CD14-positive monocyte (primary cell): ENCODE measurements at regions not wholly inside any gene's neighbourhood (a gene's known extent, or its start where the extent isn't known, plus 50 kb on each side); places are given as distances from the start of the nearest gene placed in this dataset.

Experiments used
- DNase-seq, 3 donors: peaks; one replicate each; pipeline ENCODE4 v3.0.0-alpha.2; 2011 to 2022
- H2AFZ ChIP-seq: 2 replicates; pipeline ENCODE4 v1.6.0; 2012; ENCODE audit warnings: mild to moderate bottlenecking, low read depth, low read length, inconsistent platforms; ENCODE audit not compliant: insufficient read depth, poor library complexity, severe bottlenecking
- H3K27ac ChIP-seq, 2 donors: 1 replicate in 1 of 2; 2 replicates in 1 of 2; pipeline ENCODE4 v1.5.1; 2012 to 2013; ENCODE audit warnings: low read length in 2 of 2, control low read depth in 1 of 2, inconsistent platforms in 1 of 2, low read depth in 1 of 2, mild to moderate bottlenecking in 1 of 2
- H3K27me3 ChIP-seq, 2 donors: one replicate each; pipeline versions ENCODE4 v1.6.0 to v1.6.1; 2011 to 2013; ENCODE audit warnings: low read length in 2 of 2; ENCODE audit not compliant: control insufficient read depth in 2 of 2, insufficient read depth in 2 of 2
- H3K36me3 ChIP-seq, 2 donors: replicated peaks in 1 of 2; 1 replicate in 1 of 2; 2 replicates in 1 of 2; pipeline versions ENCODE4 v1.5.1 to v1.6.1; 2012 to 2013; ENCODE audit warnings: low read length in 2 of 2, control low read depth in 1 of 2, inconsistent platforms in 1 of 2, mild to moderate bottlenecking in 1 of 2; ENCODE audit not compliant: insufficient read depth in 2 of 2, control insufficient read depth in 1 of 2
- H3K4me1 ChIP-seq, 2 donors: 1 replicate in 1 of 2; 2 replicates in 1 of 2; pipeline versions ENCODE4 v1.5.1 to v1.6.1; 2012 to 2013; ENCODE audit warnings: low read length in 2 of 2, control low read depth in 1 of 2, inconsistent platforms in 1 of 2, mild to moderate bottlenecking in 1 of 2, moderate library complexity in 1 of 2; ENCODE audit not compliant: insufficient read depth in 2 of 2, control insufficient read depth in 1 of 2
- H3K4me2 ChIP-seq: replicated peaks from 2 replicates; pipeline ENCODE3; 2012; ENCODE audit warnings: low read length, moderate library complexity, mild to moderate bottlenecking; ENCODE audit not compliant: poor library complexity, severe bottlenecking; ENCODE audit errors: extremely low read depth
- H3K4me3 ChIP-seq, 3 experiments: fragments of 200-600 bp in 1 of 3; sonication (generic) in 1 of 3; replicated peaks in 1 of 3; 1 replicate in 2 of 3; 2 replicates in 1 of 3; pipeline ENCODE4 v1.5.1; 2011 to 2013; ENCODE audit warnings: low read length in 3 of 3, mild to moderate bottlenecking in 3 of 3, control low read depth in 2 of 3, low read depth in 2 of 3, inconsistent platforms in 1 of 3, moderate library complexity in 1 of 3
- H3K79me2 ChIP-seq: 2 replicates; pipeline ENCODE4 v1.6.0; 2012; ENCODE audit warnings: mild to moderate bottlenecking, control low read depth, inconsistent platforms, low read length, moderate library complexity; ENCODE audit not compliant: insufficient read depth
- H3K9ac ChIP-seq: 2 replicates; pipeline ENCODE4 v1.6.0; 2017; ENCODE audit warnings: low read length, mild to moderate bottlenecking; ENCODE audit not compliant: insufficient read depth, poor library complexity, severe bottlenecking
- H3K9me3 ChIP-seq, 2 donors: replicated peaks in 1 of 2; 1 replicate in 1 of 2; 2 replicates in 1 of 2; pipeline versions ENCODE4 v1.5.1 to v1.6.1; 2012 to 2013; ENCODE audit warnings: low read length in 2 of 2, control low read depth in 1 of 2; ENCODE audit not compliant: control insufficient read depth in 1 of 2, insufficient read depth in 1 of 2
- H4K20me1 ChIP-seq: 2 replicates; pipeline ENCODE4 v1.6.0; 2012; ENCODE audit warnings: mild to moderate bottlenecking, low read length, control low read depth, moderate library complexity; ENCODE audit not compliant: insufficient read depth
- H3K27ac Mint-ChIP-seq, 7 donors: one replicate each; pipeline ENCODE4 v1.8.0; 2020; ENCODE audit warnings: mild to moderate bottlenecking in 7 of 7, mixed read lengths in 7 of 7, moderate library complexity in 6 of 7, inconsistent platforms in 2 of 7
- H3K27me3 Mint-ChIP-seq, 3 donors: one replicate each; pipeline ENCODE4 v1.8.0; 2021 to 2022; ENCODE audit warnings: low read depth in 3 of 3, mild to moderate bottlenecking in 3 of 3, mixed read lengths in 3 of 3, moderate library complexity in 3 of 3, inconsistent platforms in 1 of 3
- H3K36me3 Mint-ChIP-seq, 2 donors: one replicate each; pipeline ENCODE4 v1.8.0; 2020; ENCODE audit warnings: mixed read lengths in 2 of 2, inconsistent platforms in 1 of 2, mild to moderate bottlenecking in 1 of 2
- H3K4me1 Mint-ChIP-seq: one replicate; pipeline ENCODE4 v1.8.0; 2020; ENCODE audit warnings: mild to moderate bottlenecking, mixed read lengths
- H3K4me3 Mint-ChIP-seq, 2 donors: one replicate each; pipeline ENCODE4 v1.8.0; 2020; ENCODE audit warnings: mild to moderate bottlenecking in 2 of 2, mixed read lengths in 2 of 2, moderate library complexity in 1 of 2
- H3K9me3 Mint-ChIP-seq, 7 donors: one replicate each; pipeline ENCODE4 v1.8.0; 2020 to 2022; ENCODE audit warnings: mixed read lengths in 7 of 7, mild to moderate bottlenecking in 6 of 7, moderate library complexity in 6 of 7, inconsistent platforms in 2 of 7
- CTCF ChIP-seq: fragments of 200-600 bp; IDR thresholded peaks from one replicate; pipeline ENCODE4 v1.8.0; 2022; ENCODE audit warnings: antibody characterized with exemption, mild to moderate bottlenecking
- WGBS: methylation state at CpG from one replicate; pipeline ENCODE4 v1.1.5; 2013; ENCODE audit warnings: missing lambda C conversion rate; ENCODE audit not compliant: insufficient coverage; 5-methylcytosine and 5-hydroxymethylcytosine counted together
- intact Hi-C, 2 donors: fragments of 100-400 bp; cut with micrococcal nuclease; formaldehyde crosslinking; loops; one replicate each; pipeline versions ENCODE4 v1.15.0 to v1.15.1; 2023

GRCh38 chr3:103644450-103644849, 1209.6 kb downstream of the ZPLD1 start:
- Mint-ChIP-seq H3K9me3 (peaks cover 0 to 3% (median 0%) of the 10 kb centered on the region in 7 donors), H3K4me3 (no peak overlapping the region), H3K27ac (no peak overlapping the region), H3K4me1 (no peaks in the 10 kb centered on the region), H3K36me3 (no peaks in the 10 kb centered on the region), H3K27me3 (no peaks in the 10 kb centered on the region)
- no peaks in the 10 kb centered on the region for H4K20me1 ChIP-seq
- no peak for DNase-seq
- H3K79me2 ChIP-seq, result no peaks in the 10 kb centered on the region
- H2AFZ ChIP-seq, result no peak overlapping the region
- TF ChIP-seq CTCF, result no peak
- no peak overlapping the region for H3K4me2 ChIP-seq
- no peaks in the 10 kb centered on the region for H3K27me3 ChIP-seq
- intact Hi-C loops, result no loop called here
- no peaks in the 10 kb centered on the region for H3K36me3 ChIP-seq
- H3K9me3 ChIP-seq, result no peaks in the 10 kb centered on the region
- no peak overlapping the region for H3K4me3 ChIP-seq
- no peak overlapping the region for H3K27ac ChIP-seq
- no peak overlapping the region for H3K9ac ChIP-seq
- H3K4me1 ChIP-seq, result no peaks in the 10 kb centered on the region
- no CpG with 5 or more reads among the region's 2 CpGs for WGBS

GRCh38 chr3:103653996-103654395, 1219.2 kb downstream of the ZPLD1 start:
- Histone ChIP-seq H4K20me1 (no peaks in the 10 kb centered on the region), H2AFZ (no peak overlapping the region), H3K9me3 (no peaks in the 10 kb centered on the region), H3K79me2 (no peaks in the 10 kb centered on the region), H3K4me3 (no peak overlapping the region), H3K4me1 (no peaks in the 10 kb centered on the region), H3K9ac (no peak overlapping the region), H3K4me2 (no peak overlapping the region), H3K36me3 (no peaks in the 10 kb centered on the region), H3K27me3 (no peaks in the 10 kb centered on the region), H3K27ac (no peak overlapping the region)
- H3K27ac Mint-ChIP-seq, result no peak overlapping the region
- TF ChIP-seq CTCF, result no peak
- H3K27me3 Mint-ChIP-seq, result peaks cover 0 to 3% (median 0%) of the 10 kb centered on the region in 3 donors
- no peak for DNase-seq
- H3K4me3 Mint-ChIP-seq, result no peak overlapping the region
- no peaks in the 10 kb centered on the region for H3K36me3 Mint-ChIP-seq
- H3K4me1 Mint-ChIP-seq, result no peaks in the 10 kb centered on the region
- WGBS, result no CpG with 5 or more reads among the region's 1 CpG
- intact Hi-C loops, result loop anchor here in 1 of 2 donors (2.0 kb wide), 1 partner anchor 19 kb away; no protein-coding TSS in a partner anchor
- H3K9me3 Mint-ChIP-seq, result no peaks in the 10 kb centered on the region
